Neuronal stem cell (in vitro differentiated cells): ENCODE measurements at regions not wholly inside any gene's neighbourhood (a gene's known extent, or its start where the extent isn't known, plus 50 kb on each side); places are given as distances from the start of the nearest gene placed in this dataset.
A peak's percentile ranks its signal among the peaks of the same experiment; 100 is the strongest.

Experiments
- DNase-seq: peaks from one replicate; pipeline ENCODE4 v3.0.0-alpha.2; 2013; ENCODE audit warnings: low spot score
- H2AFZ ChIP-seq: one replicate; pipeline ENCODE4 v1.6.1; 2013; ENCODE audit warnings: mild to moderate bottlenecking, low read length, inconsistent platforms
- H2AK5ac ChIP-seq: 2 replicates; pipeline ENCODE4 v1.6.1; 2013; ENCODE audit warnings: low read depth, mild to moderate bottlenecking, inconsistent platforms, low read length, moderate library complexity, mixed read lengths
- H2BK120ac ChIP-seq: 2 replicates; pipeline ENCODE4 v1.6.1; 2013; ENCODE audit warnings: low read depth, mild to moderate bottlenecking, inconsistent platforms, low read length, moderate library complexity, mixed read lengths
- H2BK12ac ChIP-seq: one replicate; pipeline ENCODE4 v1.6.1; 2013; ENCODE audit warnings: low read length, inconsistent platforms
- H2BK15ac ChIP-seq: 2 replicates; pipeline ENCODE4 v1.6.1; 2013; ENCODE audit warnings: mild to moderate bottlenecking, low read length, inconsistent platforms, mixed read lengths
- H2BK5ac ChIP-seq: one replicate; pipeline ENCODE4 v1.6.1; 2013; ENCODE audit warnings: inconsistent platforms, mild to moderate bottlenecking, low read length, moderate library complexity
- H3K14ac ChIP-seq: one replicate; pipeline ENCODE4 v1.6.1; 2013; ENCODE audit warnings: low read length, inconsistent platforms
- H3K18ac ChIP-seq: 2 replicates; pipeline ENCODE4 v1.6.1; 2013; ENCODE audit warnings: low read length, inconsistent platforms
- H3K23ac ChIP-seq: 2 replicates; pipeline ENCODE4 v1.6.1; 2013; ENCODE audit warnings: low read depth, mild to moderate bottlenecking, mixed read lengths, low read length, inconsistent platforms; ENCODE audit not compliant: poor library complexity
- H3K27ac ChIP-seq: replicated peaks from 3 replicates; pipeline ENCODE4 v1.5.1; 2013; ENCODE audit warnings: low read length, inconsistent platforms
- H3K27me3 ChIP-seq, 3 experiments: 2 replicates each; pipeline ENCODE4 v1.6.1; 2013; ENCODE audit warnings: low read length in 3 of 3, mild to moderate bottlenecking in 2 of 3, inconsistent platforms in 1 of 3, low read depth in 1 of 3, mixed read lengths in 1 of 3, moderate library complexity in 1 of 3; ENCODE audit not compliant: control insufficient read depth in 3 of 3, insufficient read depth in 3 of 3
- H3K36me3 ChIP-seq, 2 donors: replicated peaks in 1 of 2; 2 replicates each; pipeline ENCODE4 v1.6.1; 2013; ENCODE audit warnings: low read length in 2 of 2; ENCODE audit not compliant: control insufficient read depth in 2 of 2, insufficient read depth in 2 of 2
- H3K4ac ChIP-seq: 2 replicates; pipeline ENCODE4 v1.6.1; 2013; ENCODE audit warnings: inconsistent platforms, mild to moderate bottlenecking, low read length, moderate library complexity
- H3K4me1 ChIP-seq, 2 donors: 1 replicate in 1 of 2; 2 replicates in 1 of 2; pipeline ENCODE4 v1.6.1; 2013; ENCODE audit warnings: low read length in 2 of 2, low read depth in 1 of 2; ENCODE audit not compliant: control insufficient read depth in 2 of 2, insufficient read depth in 1 of 2
- H3K4me2 ChIP-seq: one replicate; pipeline ENCODE4 v1.6.1; 2013; ENCODE audit warnings: mild to moderate bottlenecking, low read length, inconsistent platforms; ENCODE audit not compliant: insufficient read depth, poor library complexity, severe bottlenecking
- H3K4me3 ChIP-seq, 2 donors: 2 replicates each; pipeline ENCODE4 v1.5.1; 2013; ENCODE audit warnings: low read length in 2 of 2, mild to moderate bottlenecking in 2 of 2, inconsistent platforms in 1 of 2, moderate library complexity in 1 of 2
- H3K79me1 ChIP-seq: one replicate; pipeline ENCODE4 v1.6.1; 2013; ENCODE audit warnings: low read depth, mild to moderate bottlenecking, inconsistent platforms, low read length, moderate library complexity
- H3K9ac ChIP-seq: one replicate; pipeline ENCODE4 v1.6.1; 2013; ENCODE audit warnings: mild to moderate bottlenecking, low read depth, low read length, inconsistent platforms; ENCODE audit not compliant: poor library complexity
- H3K9me3 ChIP-seq, 2 donors: replicated peaks in 1 of 2; 2 replicates each; pipeline versions ENCODE3 to v1.6.1; 2013; ENCODE audit warnings: low read length in 2 of 2, mild to moderate bottlenecking in 2 of 2, inconsistent platforms in 1 of 2, low read depth in 1 of 2, mixed read lengths in 1 of 2, moderate library complexity in 1 of 2; ENCODE audit not compliant: control insufficient read depth in 2 of 2, insufficient read depth in 1 of 2
- H4K8ac ChIP-seq: one replicate; pipeline ENCODE4 v1.6.1; 2013; ENCODE audit warnings: low read depth, mild to moderate bottlenecking, inconsistent platforms, low read length, moderate library complexity
- H4K91ac ChIP-seq: one replicate; pipeline ENCODE4 v1.6.1; 2013; ENCODE audit warnings: low read length, low read depth, mild to moderate bottlenecking, inconsistent platforms; ENCODE audit not compliant: poor library complexity
- WGBS, 2 donors: extraction: QIAGEN DNeasy Blood & Tissue Kit; methylation state at CpG; one replicate each; pipeline ENCODE4 v1.1.7; 2013; ENCODE audit warnings: missing lambda C conversion rate in 2 of 2, mixed read lengths in 1 of 2; ENCODE audit not compliant: insufficient read length in 2 of 2, insufficient replicate concordance in 1 of 2; ENCODE audit errors: extremely low coverage in 2 of 2; 5-methylcytosine and 5-hydroxymethylcytosine counted together

DNA sequence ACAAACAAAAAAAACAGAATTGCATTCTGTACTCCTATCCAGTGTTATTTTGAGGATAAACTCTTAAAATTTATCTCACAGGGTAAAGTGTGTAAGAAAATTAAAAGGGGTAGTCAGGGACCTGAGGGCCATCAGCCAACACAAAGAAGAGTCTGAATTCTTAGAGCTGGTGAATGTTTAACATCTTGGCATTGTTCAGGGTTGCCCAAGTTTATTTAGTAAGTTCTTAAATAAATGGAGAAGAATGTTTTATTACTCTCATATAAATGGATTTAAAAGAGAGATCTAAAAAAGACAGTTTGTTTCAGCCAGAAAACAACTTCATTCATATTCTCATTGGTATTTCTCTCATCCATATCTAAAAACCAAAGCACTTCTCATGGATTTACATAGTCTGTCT is 171.7 kb downstream of the LACC1 start:
- no peak overlapping the region for H3K27ac ChIP-seq

DNA sequence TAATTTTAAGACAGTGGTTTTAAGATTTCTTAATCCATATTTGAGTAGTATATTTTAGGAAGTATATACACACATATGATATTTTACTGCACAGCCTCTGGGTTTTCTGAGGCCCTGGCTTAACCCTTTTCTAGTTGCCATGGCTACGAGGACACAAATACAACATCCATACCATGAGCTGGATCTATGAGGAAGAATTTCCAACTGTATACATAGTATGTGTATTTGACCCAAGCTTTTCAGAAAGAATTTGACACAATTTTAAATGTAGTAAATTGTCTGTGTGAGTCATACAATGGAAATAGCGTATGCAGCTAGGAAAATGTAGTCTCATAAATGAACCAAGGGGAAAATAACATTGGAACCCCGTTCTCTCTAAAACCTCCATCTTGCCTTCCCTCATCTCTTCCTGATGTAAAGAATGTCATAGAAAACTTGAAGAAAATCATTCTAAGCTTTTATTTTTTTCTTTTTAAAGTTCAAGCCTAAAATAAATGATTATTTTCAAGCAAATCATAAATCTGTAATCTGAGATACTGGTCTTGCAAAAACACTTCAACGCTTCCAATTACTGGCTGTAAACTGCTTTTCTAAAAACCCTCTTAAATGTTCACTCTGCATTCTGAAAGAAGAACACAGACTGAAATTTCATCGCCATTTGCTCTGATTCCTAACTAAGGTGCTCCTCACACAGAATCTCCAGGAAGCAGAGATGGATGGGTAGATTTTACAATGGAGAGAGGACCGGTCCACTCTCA is 172.4 kb downstream of the LACC1 start:
- no peak overlapping the region for H3K4ac ChIP-seq
- WGBS, 2 donors, result no CpG with 5 or more reads among the region's 6 CpGs

More for the DNA sequence above, 171.7 kb downstream of the LACC1 start:
- Histone ChIP-seq H3K79me1 (no peaks in the 10 kb centered on the region), H3K4me3 (no peak overlapping the region), H2AK5ac (no peak overlapping the region), H3K27me3 (no peaks in the 10 kb centered on the region), H4K91ac (no peak overlapping the region), H3K4ac (no peak overlapping the region), H3K9me3 (no peaks in the 10 kb centered on the region), H2BK5ac (no peak overlapping the region), H3K9ac (no peak overlapping the region), H2AFZ (peak overlapping the region; percentile 85), H3K4me2 (no peak overlapping the region), H3K4me1 (peaks cover 11 to 32% of the 10 kb centered on the region in 2 donors), H3K23ac (no peak overlapping the region), H3K36me3 (no peaks in the 10 kb centered on the region), H3K14ac (no peak overlapping the region), H2BK12ac (no peak overlapping the region), H2BK15ac (no peak overlapping the region), H4K8ac (no peak overlapping the region), H2BK120ac (no peak overlapping the region), H3K18ac (no peak overlapping the region)
- no peak for DNase-seq

DNA sequence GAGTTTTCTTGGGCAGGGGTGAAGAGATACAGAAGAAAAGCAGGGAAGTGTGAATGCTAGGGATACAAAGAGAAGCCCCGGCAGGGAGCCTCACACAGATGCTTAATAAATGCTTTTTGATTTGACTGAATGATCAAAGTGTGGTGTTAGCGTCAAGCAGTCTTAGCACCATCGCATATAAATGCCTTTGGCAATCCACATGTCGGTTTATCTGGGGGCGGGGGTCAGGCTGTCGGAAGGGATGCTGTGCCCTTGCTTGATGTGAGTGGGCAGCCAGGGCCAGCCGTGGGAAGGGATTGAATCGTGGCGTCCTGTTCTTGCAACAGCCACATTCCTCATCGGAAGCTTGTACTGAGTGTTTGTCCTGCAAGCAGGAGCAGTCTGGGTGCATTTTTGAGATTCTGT is 173.1 kb downstream of the LACC1 start:
- H4K8ac ChIP-seq, result no peak overlapping the region
- H3K9me3 ChIP-seq, result no peaks in the 10 kb centered on the region
- no peak overlapping the region for H2AK5ac ChIP-seq
- no peak overlapping the region for H2BK5ac ChIP-seq
- peak overlapping the region; percentile 3 for H3K4me2 ChIP-seq
- no peak overlapping the region for H2BK120ac ChIP-seq
- H3K36me3 ChIP-seq, result no peaks in the 10 kb centered on the region
- no peak overlapping the region for H2BK15ac ChIP-seq
- H4K91ac ChIP-seq, result no peak overlapping the region
- peak overlapping the region; percentile 61 for H3K18ac ChIP-seq
- H3K23ac ChIP-seq, result no peak overlapping the region
- H3K79me1 ChIP-seq, result no peaks in the 10 kb centered on the region
- H3K27ac ChIP-seq, result peak overlapping the region; percentile 18
- H2BK12ac ChIP-seq, result no peak overlapping the region
- no peak overlapping the region for H3K9ac ChIP-seq
- H3K4ac ChIP-seq, result no peak overlapping the region
- peak overlapping the region; percentile 85 for H2AFZ ChIP-seq
- peak overlapping the region in 1 of 2 donors; percentile 30 for H3K4me3 ChIP-seq
- no peak overlapping the region for H3K14ac ChIP-seq
- H3K27me3 ChIP-seq, result no peaks in the 10 kb centered on the region
- no CpG with 5 or more reads among the region's 10 CpGs for WGBS, 2 donors
- H3K4me1 ChIP-seq, result peaks cover 9 to 32% of the 10 kb centered on the region in 2 donors
- peak; percentile 27 for DNase-seq

More for the DNA sequence above, 172.4 kb downstream of the LACC1 start:
- Histone ChIP-seq H3K23ac (no peak overlapping the region), H3K18ac (no peak overlapping the region), H3K36me3 (no peaks in the 10 kb centered on the region), H2AFZ (peak overlapping the region; percentile 85), H2BK120ac (no peak overlapping the region), H2AK5ac (no peak overlapping the region), H3K4me3 (no peak overlapping the region), H3K4me1 (peaks cover 9 to 32% of the 10 kb centered on the region in 2 donors), H2BK15ac (no peak overlapping the region), H3K9me3 (no peaks in the 10 kb centered on the region), H2BK5ac (no peak overlapping the region), H3K27ac (no peak overlapping the region), H4K91ac (no peak overlapping the region), H2BK12ac (no peak overlapping the region), H4K8ac (no peak overlapping the region), H3K14ac (no peak overlapping the region), H3K79me1 (no peaks in the 10 kb centered on the region), H3K27me3 (no peaks in the 10 kb centered on the region), H3K4me2 (peak overlapping the region; percentile 3), H3K9ac (no peak overlapping the region)
- DNase-seq, result no peak

DNA sequence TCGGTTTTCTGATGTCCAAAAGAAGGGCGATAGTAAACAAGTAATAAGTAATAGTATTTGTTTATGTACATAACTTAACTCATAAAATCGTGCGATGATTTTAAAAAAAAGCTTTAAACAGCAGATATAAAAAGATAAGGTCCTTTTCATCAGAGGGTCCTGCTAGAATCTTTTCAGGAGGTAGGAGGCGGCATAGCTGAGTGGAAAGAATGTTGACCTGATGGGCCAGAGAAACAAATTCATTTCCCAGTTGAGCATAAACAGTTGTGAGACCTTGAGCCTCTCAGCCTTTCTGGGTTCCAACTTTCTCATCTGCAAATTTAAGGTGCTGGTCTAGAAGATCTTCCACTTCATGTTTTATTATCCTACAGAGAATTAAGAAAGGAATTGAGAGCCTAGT is 173.5 kb downstream of the LACC1 start:
- Histone ChIP-seq H3K9ac (no peak overlapping the region), H2BK15ac (no peak overlapping the region), H3K36me3 (no peaks in the 10 kb centered on the region), H3K27me3 (no peaks in the 10 kb centered on the region), H2AK5ac (no peak overlapping the region), H3K18ac (no peak overlapping the region), H3K4ac (no peak overlapping the region), H3K23ac (no peak overlapping the region), H3K9me3 (no peaks in the 10 kb centered on the region), H4K91ac (no peak overlapping the region), H3K27ac (peak overlapping the region; percentile 18), H2BK120ac (no peak overlapping the region), H2BK12ac (no peak overlapping the region), H3K4me3 (peak overlapping the region in 1 of 2 donors; percentile 30), H3K79me1 (no peaks in the 10 kb centered on the region), H3K4me2 (no peak overlapping the region), H3K4me1 (peaks cover 9 to 32% of the 10 kb centered on the region in 2 donors), H2AFZ (peak overlapping the region; percentile 85), H3K14ac (no peak overlapping the region), H2BK5ac (no peak overlapping the region), H4K8ac (no peak overlapping the region)
- no CpG with 5 or more reads among the region's 5 CpGs for WGBS, 2 donors
- DNase-seq, result no peak
